H9 (cell line): ENCODE measurements at regions not wholly inside any gene's neighbourhood (a gene's known extent, or its start where the extent isn't known, plus 50 kb on each side); places are given as distances from the start of the nearest gene placed in this dataset.
"Not testable (repeated sequence)": the region's sequence is repeated elsewhere in the genome, so short reads cannot be mapped to it uniquely, and the experiment has no call there.

ENCODE experiments used
- DNase-seq: peaks from one replicate; pipeline ENCODE4 v3.0.0-alpha.2; 2017
- H2AFZ ChIP-seq: one replicate; pipeline ENCODE4 v1.6.1; 2013; ENCODE audit warnings: mild to moderate bottlenecking, low read length, control low read depth, moderate library complexity
- H2AK5ac ChIP-seq: 2 replicates; pipeline ENCODE4 v1.6.1; 2013; ENCODE audit warnings: low read length, control low read depth, mixed read lengths; ENCODE audit not compliant: insufficient read length
- H2BK120ac ChIP-seq: one replicate; pipeline ENCODE4 v1.6.1; 2013; ENCODE audit warnings: low read depth, mild to moderate bottlenecking, low read length, control low read depth, inconsistent platforms; ENCODE audit not compliant: poor library complexity, severe bottlenecking
- H2BK12ac ChIP-seq: 2 replicates; pipeline ENCODE4 v1.6.1; 2013; ENCODE audit warnings: low read length, control low read depth, mixed read lengths, low read depth; ENCODE audit not compliant: insufficient read length
- H2BK15ac ChIP-seq: 2 replicates; pipeline ENCODE4 v1.6.1; 2013; ENCODE audit warnings: low read depth, low read length, control low read depth
- H2BK20ac ChIP-seq: one replicate; pipeline ENCODE4 v1.6.1; 2013; ENCODE audit warnings: low read depth, mild to moderate bottlenecking, low read length, control low read depth, inconsistent platforms; ENCODE audit not compliant: poor library complexity, severe bottlenecking
- H2BK5ac ChIP-seq: 2 replicates; pipeline ENCODE4 v1.6.1; 2013; ENCODE audit warnings: low read length, control low read depth, mixed read lengths; ENCODE audit not compliant: insufficient read length
- H3K14ac ChIP-seq: 2 replicates; pipeline ENCODE4 v1.6.1; 2013; ENCODE audit warnings: low read length, control low read depth; ENCODE audit not compliant: insufficient read depth
- H3K18ac ChIP-seq: 2 replicates; pipeline ENCODE4 v1.6.1; 2013; ENCODE audit warnings: low read depth, mild to moderate bottlenecking, mixed read lengths, low read length, control low read depth; ENCODE audit not compliant: insufficient read length
- H3K23ac ChIP-seq: 2 replicates; pipeline ENCODE4 v1.6.1; 2013; ENCODE audit warnings: low read length, control low read depth, mixed read lengths, low read depth; ENCODE audit not compliant: insufficient read length
- H3K23me2 ChIP-seq: 2 replicates; pipeline ENCODE4 v1.6.1; 2013; ENCODE audit warnings: low read depth, mild to moderate bottlenecking, mixed read lengths, low read length, control low read depth; ENCODE audit not compliant: insufficient read length, poor library complexity, severe bottlenecking
- H3K27ac ChIP-seq: 2 replicates; pipeline ENCODE4 v1.5.1; 2013; ENCODE audit warnings: low read length, control low read depth, mixed read lengths, low read depth; ENCODE audit not compliant: insufficient read length
- H3K27me3 ChIP-seq: 2 replicates; pipeline ENCODE4 v1.6.1; 2013; ENCODE audit warnings: low read length, control low read depth, inconsistent platforms; ENCODE audit not compliant: insufficient read depth
- H3K4ac ChIP-seq: 2 replicates; pipeline ENCODE4 v1.6.1; 2013; ENCODE audit warnings: low read depth, mild to moderate bottlenecking, control low read depth, inconsistent platforms, low read length, moderate library complexity
- H3K4me1 ChIP-seq: 2 replicates; pipeline ENCODE4 v1.6.1; 2013; ENCODE audit warnings: low read length, control low read depth, inconsistent platforms; ENCODE audit not compliant: insufficient read depth
- H3K4me2 ChIP-seq: 2 replicates; pipeline ENCODE4 v1.6.1; 2013; ENCODE audit warnings: low read length, control low read depth, mixed read lengths; ENCODE audit not compliant: insufficient read length, insufficient read depth
- H3K56ac ChIP-seq: 2 replicates; pipeline ENCODE4 v1.6.1; 2013; ENCODE audit warnings: low read depth, mild to moderate bottlenecking, mixed read lengths, low read length, control low read depth; ENCODE audit not compliant: insufficient read length
- H3K79me1 ChIP-seq: 2 replicates; pipeline ENCODE4 v1.6.1; 2013; ENCODE audit warnings: low read depth, mild to moderate bottlenecking, moderate library complexity, low read length, control low read depth, inconsistent platforms; ENCODE audit not compliant: insufficient read depth, poor library complexity, severe bottlenecking
- H3K79me2 ChIP-seq: 2 replicates; pipeline ENCODE4 v1.6.1; 2013; ENCODE audit warnings: low read length, control low read depth, inconsistent platforms; ENCODE audit not compliant: insufficient read depth
- H3K9ac ChIP-seq: 2 replicates; pipeline ENCODE4 v1.6.1; 2013; ENCODE audit warnings: low read length, control low read depth, mixed read lengths; ENCODE audit not compliant: insufficient read length; ENCODE audit errors: extremely low read depth
- H3K9me3 ChIP-seq: one replicate; pipeline ENCODE4 v1.6.1; 2013; ENCODE audit warnings: low read depth, low read length, inconsistent platforms; ENCODE audit not compliant: control insufficient read depth
- H3T11ph ChIP-seq: one replicate; pipeline ENCODE4 v1.6.1; 2013; ENCODE audit warnings: mild to moderate bottlenecking, low read length, control low read depth, inconsistent platforms
- H4K20me1 ChIP-seq: one replicate; pipeline ENCODE4 v1.6.1; 2013; ENCODE audit not compliant: control insufficient read depth, insufficient read length, insufficient read depth
- H4K5ac ChIP-seq: 2 replicates; pipeline ENCODE4 v1.6.1; 2013; ENCODE audit warnings: low read depth, mild to moderate bottlenecking, mixed read lengths, low read length, control low read depth; ENCODE audit not compliant: insufficient read length
- H4K8ac ChIP-seq: replicated peaks from 2 replicates; pipeline ENCODE4 v1.6.1; 2013; ENCODE audit warnings: low read length, control low read depth, mixed read lengths, low read depth; ENCODE audit not compliant: insufficient read length
- H4K91ac ChIP-seq: 2 replicates; pipeline ENCODE4 v1.6.1; 2013; ENCODE audit warnings: low read depth, mild to moderate bottlenecking, moderate library complexity, mixed read lengths, low read length, control low read depth; ENCODE audit not compliant: insufficient read length
- H3K27ac Mint-ChIP-seq, 3 experiments: 2 replicates in 2 of 3; 3 replicates in 1 of 3; pipeline ENCODE4 v1.8.0; 2020 to 2021; ENCODE audit warnings: mixed read lengths in 3 of 3, mild to moderate bottlenecking in 1 of 3, moderate library complexity in 1 of 3
- H3K27me3 Mint-ChIP-seq: 2 replicates; pipeline ENCODE4 v1.8.0; 2021; ENCODE audit warnings: low read depth, mild to moderate bottlenecking, moderate library complexity, mixed read lengths
- H3K36me3 Mint-ChIP-seq, 3 experiments: 2 replicates in 2 of 3; 3 replicates in 1 of 3; pipeline ENCODE4 v1.8.0; 2020 to 2021; ENCODE audit warnings: low read depth in 3 of 3, mixed read lengths in 3 of 3; ENCODE audit not compliant: insufficient read depth in 1 of 3
- H3K4me1 Mint-ChIP-seq, 2 experiments: 2 replicates each; pipeline ENCODE4 v1.8.0; 2020; ENCODE audit warnings: mixed read lengths in 2 of 2
- H3K4me3 Mint-ChIP-seq, 2 experiments: 2 replicates in 1 of 2; 3 replicates in 1 of 2; pipeline ENCODE4 v1.8.0; 2020 to 2021; ENCODE audit warnings: mild to moderate bottlenecking in 2 of 2, mixed read lengths in 2 of 2, moderate library complexity in 1 of 2
- H3K9me3 Mint-ChIP-seq, 2 experiments: 2 replicates in 1 of 2; 3 replicates in 1 of 2; pipeline ENCODE4 v1.8.0; 2020; ENCODE audit warnings: mild to moderate bottlenecking in 2 of 2, mixed read lengths in 2 of 2, moderate library complexity in 1 of 2
- CTCF ChIP-seq: fragments of 200-600 bp; sonication (generic); conservative IDR thresholded peaks from 3 replicates; pipeline ENCODE4 v1.8.0; 2021; ENCODE audit warnings: antibody characterized with exemption, mild to moderate bottlenecking
- WGBS: extraction: QIAGEN DNeasy Blood & Tissue Kit; methylation state at CpG from one replicate; pipeline ENCODE4 v1.1.7; 2013; ENCODE audit warnings: missing lambda C conversion rate, low lambda C conversion rate, mixed read lengths; ENCODE audit not compliant: insufficient read length; ENCODE audit errors: extremely low coverage; 5-methylcytosine and 5-hydroxymethylcytosine counted together

- Histone ChIP-seq H2BK15ac (no peak overlapping the region), H3T11ph (no peak overlapping the region), H2BK5ac (no peak overlapping the region), H2AK5ac (no peak overlapping the region), H4K20me1 (no peaks in the 10 kb centered on the region), H3K9me3 (no peaks in the 10 kb centered on the region), H3K23ac (no peak overlapping the region), H4K91ac (no peak overlapping the region), H3K27me3 (no peaks in the 10 kb centered on the region), H3K14ac (no peak overlapping the region), H3K23me2 (no peaks in the 10 kb centered on the region), H2BK20ac (no peak overlapping the region), H4K5ac (no peak overlapping the region), H3K79me2 (no peaks in the 10 kb centered on the region), H2AFZ (no peak overlapping the region), H3K79me1 (no peaks in the 10 kb centered on the region), H2BK120ac (no peak overlapping the region), H3K9ac (no peak overlapping the region), H3K56ac (no peak overlapping the region), H3K18ac (no peak overlapping the region), H3K27ac (no peak overlapping the region), H4K8ac (no peak overlapping the region), H3K4ac (no peak overlapping the region), H3K4me1 (peaks cover 5% of the 10 kb centered on the region; the same call in 1 of the 2 replicates), H2BK12ac (no peak overlapping the region), H3K4me2 (no peak overlapping the region)
- H3K9me3 Mint-ChIP-seq, result peaks cover 0 to 2% of the 10 kb centered on the region in 2 experiments; a peak in 1 of 5 replicates
- H3K36me3 Mint-ChIP-seq, result peaks cover 2 to 6% (median 4%) of the 10 kb centered on the region in 3 experiments; a peak in 2 of 7 replicates
- no peak overlapping the region for H3K27ac Mint-ChIP-seq
- no CpG with 5 or more reads among the region's 4 CpGs for WGBS
- H3K4me1 Mint-ChIP-seq, result peaks cover 23 to 25% of the 10 kb centered on the region in 2 experiments
- H3K4me3 Mint-ChIP-seq, result no peak overlapping the region
- TF ChIP-seq CTCF, result no peak
- H3K27me3 Mint-ChIP-seq, result no peaks in the 10 kb centered on the region; the same call in 1 of the 2 replicates
- no peak for DNase-seq
Measured at GRCh38 chr12:105892362-105892910, 246.3 kb downstream of the NUAK1 start.

GRCh38 chr12:105895197-105895832 lies 243.4 kb downstream of the NUAK1 start:
- not testable (repeated sequence) for H3K23me2 ChIP-seq, H3K27ac Mint-ChIP-seq, H3K79me1 ChIP-seq, H2AK5ac ChIP-seq, H3K27me3 Mint-ChIP-seq, H3K9me3 ChIP-seq, H2AFZ ChIP-seq, H3K4ac ChIP-seq, H3K27ac ChIP-seq, H3K56ac ChIP-seq, H3K9me3 Mint-ChIP-seq, H4K5ac ChIP-seq, H2BK20ac ChIP-seq, H2BK12ac ChIP-seq, H3K36me3 Mint-ChIP-seq, H2BK5ac ChIP-seq, H3K18ac ChIP-seq, H2BK15ac ChIP-seq, H3K4me2 ChIP-seq, H4K20me1 ChIP-seq, H3K14ac ChIP-seq, H3K9ac ChIP-seq, DNase-seq, H3K4me3 Mint-ChIP-seq, H3K23ac ChIP-seq, H3T11ph ChIP-seq, H3K79me2 ChIP-seq, H3K4me1 ChIP-seq, H4K91ac ChIP-seq, H4K8ac ChIP-seq, H3K27me3 ChIP-seq, H2BK120ac ChIP-seq
- peaks cover 36 to 40% of the 10 kb centered on the region in 2 experiments for H3K4me1 Mint-ChIP-seq
- no CpG with 5 or more reads among the region's 10 CpGs for WGBS
